GM23338 (cell line): ENCODE measurements at regions not wholly inside any gene's neighbourhood (a gene's known extent, or its start where the extent isn't known, plus 50 kb on each side); places are given as distances from the start of the nearest gene placed in this dataset.

Experiments used
- ATAC-seq: fragments of 200-7000 bp; cut with Tn5 transposase; 3 replicates; pipeline ENCODE4 v1.9.1; 2020
- DNase-seq: peaks from one replicate; pipeline ENCODE4 v3.0.0-alpha.2; 2015; ENCODE audit warnings: low spot score
- H2AFZ ChIP-seq: fragments of 200-600 bp; sonication (generic); 2 replicates; pipeline ENCODE4 v1.8.0; 2016; ENCODE audit warnings: antibody characterized with exemption, mild to moderate bottlenecking, moderate library complexity
- H3F3A ChIP-seq: fragments of 200-600 bp; sonication (generic); replicated peaks from 2 replicates; pipeline ENCODE4 v1.8.0; 2017; ENCODE audit warnings: antibody characterized with exemption, mixed run types, low read depth
- H3K27ac ChIP-seq: fragments of 200-600 bp; sonication (generic); 2 replicates; pipeline ENCODE4 v1.6.1; 2016; ENCODE audit warnings: low read depth
- H3K27me3 ChIP-seq: fragments of 200-600 bp; sonication (generic); 2 replicates; pipeline ENCODE4 v1.8.0; 2016; ENCODE audit warnings: mild to moderate bottlenecking, mixed run types, moderate library complexity; ENCODE audit not compliant: insufficient read depth
- H3K36me3 ChIP-seq: fragments of 200-600 bp; sonication (generic); 2 replicates; pipeline ENCODE4 v1.8.0; 2016; ENCODE audit warnings: mild to moderate bottlenecking; ENCODE audit not compliant: insufficient read depth
- H3K4me1 ChIP-seq: fragments of 200-600 bp; sonication (generic); 2 replicates; pipeline ENCODE4 v1.8.0; 2016; ENCODE audit warnings: mild to moderate bottlenecking, moderate library complexity; ENCODE audit not compliant: insufficient read depth
- H3K4me2 ChIP-seq: fragments of 200-600 bp; sonication (generic); 2 replicates; pipeline ENCODE4 v1.7.1; 2017; ENCODE audit warnings: mixed run types
- H3K4me3 ChIP-seq: fragments of 200-600 bp; sonication (generic); 2 replicates; pipeline ENCODE4 v1.6.1; 2016; ENCODE audit warnings: mixed run types
- H3K79me2 ChIP-seq: fragments of 200-600 bp; sonication (generic); replicated peaks from 2 replicates; pipeline ENCODE4 v1.8.0; 2017; ENCODE audit warnings: mild to moderate bottlenecking; ENCODE audit not compliant: insufficient read depth
- H3K9me2 ChIP-seq: fragments of 200-600 bp; sonication (generic); 2 replicates; pipeline ENCODE4 v1.8.0; 2017; ENCODE audit not compliant: insufficient read depth
- H4K20me1 ChIP-seq: fragments of 200-600 bp; sonication (generic); replicated peaks from 2 replicates; pipeline ENCODE4 v1.8.0; 2017; ENCODE audit warnings: mild to moderate bottlenecking; ENCODE audit not compliant: insufficient read depth
- H3K27ac Mint-ChIP-seq: 2 replicates; pipeline ENCODE4 v1.8.0; 2020; ENCODE audit warnings: inconsistent platforms, mild to moderate bottlenecking, moderate library complexity, mixed read lengths
- H3K27me3 Mint-ChIP-seq: 3 replicates; pipeline ENCODE4 v1.8.0; 2022; ENCODE audit warnings: low read depth, mild to moderate bottlenecking, moderate library complexity, mixed read lengths, inconsistent platforms; ENCODE audit not compliant: insufficient read depth, poor library complexity
- H3K36me3 Mint-ChIP-seq: 3 replicates; pipeline ENCODE4 v1.8.0; 2021; ENCODE audit warnings: low read depth, mild to moderate bottlenecking, inconsistent platforms, moderate library complexity, mixed read lengths
- H3K4me1 Mint-ChIP-seq: 3 replicates; pipeline ENCODE4 v1.8.0; 2020; ENCODE audit warnings: mild to moderate bottlenecking, inconsistent platforms, mixed read lengths
- H3K4me3 Mint-ChIP-seq: 3 replicates; pipeline ENCODE4 v1.8.0; 2021; ENCODE audit warnings: moderate library complexity, mild to moderate bottlenecking, inconsistent platforms, mixed read lengths
- H3K9me3 Mint-ChIP-seq: 3 replicates; pipeline ENCODE4 v1.8.0; 2020; ENCODE audit warnings: moderate library complexity, mild to moderate bottlenecking, inconsistent platforms, mixed read lengths
- CREB1 ChIP-seq: fragments of 250-450 bp; sonication (Bioruptor Pico); IDR thresholded peaks from 2 replicates; pipeline ENCODE4 v1.5.0; 2020; ENCODE audit warnings: low read depth, mild to moderate bottlenecking, moderate library complexity
- EZH2 ChIP-seq: fragments of 200-600 bp; sonication (generic); IDR thresholded peaks from one replicate; pipeline ENCODE4 v1.8.0; 2017; ENCODE audit warnings: antibody characterized with exemption, mild to moderate bottlenecking, low read depth; ENCODE audit not compliant: unreplicated experiment
- JUNB ChIP-seq: IDR thresholded peaks from one replicate; pipeline ENCODE4 v1.6.1; 2016; ENCODE audit warnings: antibody characterized with exemption; ENCODE audit not compliant: unreplicated experiment
- NANOG ChIP-seq: IDR thresholded peaks from 2 replicates; pipeline ENCODE4 v1.6.1; 2016; ENCODE audit warnings: antibody characterized with exemption, borderline replicate concordance
- STAT1 ChIP-seq: IDR thresholded peaks from one replicate; pipeline ENCODE4 v1.6.1; 2016; ENCODE audit warnings: antibody characterized with exemption; ENCODE audit not compliant: unreplicated experiment
- ZNF331 ChIP-seq: fragments of 250-450 bp; sonication (Bioruptor Pico); IDR thresholded peaks from 2 replicates; pipeline ENCODE4 v1.5.0; 2020; ENCODE audit warnings: low read depth, mild to moderate bottlenecking, moderate library complexity
- TF ChIP-seq, protein P1 (sequence below): IDR thresholded peaks from one replicate; pipeline ENCODE4 v1.6.1; 2018; ENCODE audit warnings: antibody characterized with exemption; ENCODE audit not compliant: unreplicated experiment
- TF ChIP-seq, protein P2 (sequence below), 2 experiments: fragments of 200-600 bp in 1 of 2; sonication (generic) in 1 of 2; conservative IDR thresholded peaks; 2 replicates each; pipeline versions ENCODE4 v1.5.1 to v1.6.1; 2016 to 2017; ENCODE audit warnings: antibody characterized with exemption in 2 of 2, low read depth in 2 of 2, mild to moderate bottlenecking in 2 of 2, moderate library complexity in 1 of 2
- TF ChIP-seq, protein P3 (sequence below): fragments of 250-450 bp; sonication (Bioruptor Pico); IDR thresholded peaks from 2 replicates; pipeline ENCODE4 v1.5.0; 2020; ENCODE audit warnings: mild to moderate bottlenecking, moderate library complexity

DNA sequence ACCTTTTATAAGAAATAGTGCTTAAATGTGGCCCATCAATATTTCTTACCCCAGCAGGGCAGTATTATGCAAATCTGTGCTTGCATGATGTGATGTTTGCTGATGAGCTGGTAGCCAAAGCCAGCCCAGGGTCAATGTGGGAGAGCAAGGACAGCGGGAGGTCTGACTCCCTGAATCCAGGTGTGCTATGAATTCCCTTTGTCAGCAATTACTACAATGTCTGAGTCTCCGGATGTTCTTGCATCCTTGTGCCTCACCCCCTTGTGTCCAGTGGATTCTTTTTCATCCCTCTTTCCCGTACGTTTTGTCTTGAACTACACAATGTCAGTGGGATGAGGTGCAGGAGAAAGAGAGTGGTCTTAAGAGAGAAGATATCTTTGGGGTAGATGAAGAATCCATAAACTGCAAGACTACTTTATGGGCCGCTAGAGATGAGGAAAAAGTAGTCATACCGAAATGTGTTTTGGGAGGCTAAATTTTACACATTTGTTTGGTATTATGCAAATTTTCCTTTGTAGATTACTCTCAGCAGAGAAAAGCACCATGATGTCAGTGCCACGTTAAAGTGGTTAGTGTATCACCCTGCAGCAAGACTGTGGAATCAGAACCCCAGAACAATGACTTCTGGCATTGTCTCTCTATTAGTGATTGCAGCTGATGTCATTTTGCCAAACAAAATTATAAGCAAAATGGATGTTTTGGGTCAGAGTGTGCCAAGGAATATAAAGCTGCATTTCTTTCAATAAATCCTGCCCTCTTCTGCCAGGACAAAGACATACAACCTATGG is 53.5 kb upstream of the TSHZ3 start:
- Mint-ChIP-seq H3K27me3 (peaks cover under 1% of the 10 kb centered on the region), H3K36me3 (0 out of 3 replicates have a peak, but pooled peaks cover 3% of the 10 kb centered on the region), H3K27ac (no peak overlapping the region), H3K4me1 (peaks cover 5% of the 10 kb centered on the region; the same call in 1 of the 3 replicates), H3K9me3 (no peaks in the 10 kb centered on the region; the same call in 2 of the 3 replicates), H3K4me3 (no peak overlapping the region)
- DNase-seq (no peak), ATAC-seq (no peak)
- Histone ChIP-seq H3K36me3 (no peaks in the 10 kb centered on the region), H3K27me3 (no peaks in the 10 kb centered on the region), H3K4me3 (no peak overlapping the region), H3K27ac (no peak overlapping the region), H3K79me2 (no peaks in the 10 kb centered on the region), H2AFZ (no peak overlapping the region), H3F3A (no peaks in the 10 kb centered on the region), H3K9me2 (peaks cover 18% of the 10 kb centered on the region), H3K4me1 (no peaks in the 10 kb centered on the region; the same call in 1 of the 2 replicates), H3K4me2 (no peak overlapping the region), H4K20me1 (no peaks in the 10 kb centered on the region)
- TF ChIP-seq EZH2 (no peak), STAT1 (no peak), CREB1 (CRISPR knock-in tag) (no peak), JUNB (no peak), NANOG (no peak), ZNF331 (CRISPR knock-in tag) (no peak)
- TF ChIP-seq, protein P1, sequence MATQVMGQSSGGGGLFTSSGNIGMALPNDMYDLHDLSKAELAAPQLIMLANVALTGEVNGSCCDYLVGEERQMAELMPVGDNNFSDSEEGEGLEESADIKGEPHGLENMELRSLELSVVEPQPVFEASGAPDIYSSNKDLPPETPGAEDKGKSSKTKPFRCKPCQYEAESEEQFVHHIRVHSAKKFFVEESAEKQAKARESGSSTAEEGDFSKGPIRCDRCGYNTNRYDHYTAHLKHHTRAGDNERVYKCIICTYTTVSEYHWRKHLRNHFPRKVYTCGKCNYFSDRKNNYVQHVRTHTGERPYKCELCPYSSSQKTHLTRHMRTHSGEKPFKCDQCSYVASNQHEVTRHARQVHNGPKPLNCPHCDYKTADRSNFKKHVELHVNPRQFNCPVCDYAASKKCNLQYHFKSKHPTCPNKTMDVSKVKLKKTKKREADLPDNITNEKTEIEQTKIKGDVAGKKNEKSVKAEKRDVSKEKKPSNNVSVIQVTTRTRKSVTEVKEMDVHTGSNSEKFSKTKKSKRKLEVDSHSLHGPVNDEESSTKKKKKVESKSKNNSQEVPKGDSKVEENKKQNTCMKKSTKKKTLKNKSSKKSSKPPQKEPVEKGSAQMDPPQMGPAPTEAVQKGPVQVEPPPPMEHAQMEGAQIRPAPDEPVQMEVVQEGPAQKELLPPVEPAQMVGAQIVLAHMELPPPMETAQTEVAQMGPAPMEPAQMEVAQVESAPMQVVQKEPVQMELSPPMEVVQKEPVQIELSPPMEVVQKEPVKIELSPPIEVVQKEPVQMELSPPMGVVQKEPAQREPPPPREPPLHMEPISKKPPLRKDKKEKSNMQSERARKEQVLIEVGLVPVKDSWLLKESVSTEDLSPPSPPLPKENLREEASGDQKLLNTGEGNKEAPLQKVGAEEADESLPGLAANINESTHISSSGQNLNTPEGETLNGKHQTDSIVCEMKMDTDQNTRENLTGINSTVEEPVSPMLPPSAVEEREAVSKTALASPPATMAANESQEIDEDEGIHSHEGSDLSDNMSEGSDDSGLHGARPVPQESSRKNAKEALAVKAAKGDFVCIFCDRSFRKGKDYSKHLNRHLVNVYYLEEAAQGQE, result no peak
- TF ChIP-seq, protein P2, sequence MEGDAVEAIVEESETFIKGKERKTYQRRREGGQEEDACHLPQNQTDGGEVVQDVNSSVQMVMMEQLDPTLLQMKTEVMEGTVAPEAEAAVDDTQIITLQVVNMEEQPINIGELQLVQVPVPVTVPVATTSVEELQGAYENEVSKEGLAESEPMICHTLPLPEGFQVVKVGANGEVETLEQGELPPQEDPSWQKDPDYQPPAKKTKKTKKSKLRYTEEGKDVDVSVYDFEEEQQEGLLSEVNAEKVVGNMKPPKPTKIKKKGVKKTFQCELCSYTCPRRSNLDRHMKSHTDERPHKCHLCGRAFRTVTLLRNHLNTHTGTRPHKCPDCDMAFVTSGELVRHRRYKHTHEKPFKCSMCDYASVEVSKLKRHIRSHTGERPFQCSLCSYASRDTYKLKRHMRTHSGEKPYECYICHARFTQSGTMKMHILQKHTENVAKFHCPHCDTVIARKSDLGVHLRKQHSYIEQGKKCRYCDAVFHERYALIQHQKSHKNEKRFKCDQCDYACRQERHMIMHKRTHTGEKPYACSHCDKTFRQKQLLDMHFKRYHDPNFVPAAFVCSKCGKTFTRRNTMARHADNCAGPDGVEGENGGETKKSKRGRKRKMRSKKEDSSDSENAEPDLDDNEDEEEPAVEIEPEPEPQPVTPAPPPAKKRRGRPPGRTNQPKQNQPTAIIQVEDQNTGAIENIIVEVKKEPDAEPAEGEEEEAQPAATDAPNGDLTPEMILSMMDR (conservative IDR thresholded peaks at IDR 0.05; ENCODE audit: low read depth in 2 of 2), result no peak
- TF ChIP-seq, protein P3, sequence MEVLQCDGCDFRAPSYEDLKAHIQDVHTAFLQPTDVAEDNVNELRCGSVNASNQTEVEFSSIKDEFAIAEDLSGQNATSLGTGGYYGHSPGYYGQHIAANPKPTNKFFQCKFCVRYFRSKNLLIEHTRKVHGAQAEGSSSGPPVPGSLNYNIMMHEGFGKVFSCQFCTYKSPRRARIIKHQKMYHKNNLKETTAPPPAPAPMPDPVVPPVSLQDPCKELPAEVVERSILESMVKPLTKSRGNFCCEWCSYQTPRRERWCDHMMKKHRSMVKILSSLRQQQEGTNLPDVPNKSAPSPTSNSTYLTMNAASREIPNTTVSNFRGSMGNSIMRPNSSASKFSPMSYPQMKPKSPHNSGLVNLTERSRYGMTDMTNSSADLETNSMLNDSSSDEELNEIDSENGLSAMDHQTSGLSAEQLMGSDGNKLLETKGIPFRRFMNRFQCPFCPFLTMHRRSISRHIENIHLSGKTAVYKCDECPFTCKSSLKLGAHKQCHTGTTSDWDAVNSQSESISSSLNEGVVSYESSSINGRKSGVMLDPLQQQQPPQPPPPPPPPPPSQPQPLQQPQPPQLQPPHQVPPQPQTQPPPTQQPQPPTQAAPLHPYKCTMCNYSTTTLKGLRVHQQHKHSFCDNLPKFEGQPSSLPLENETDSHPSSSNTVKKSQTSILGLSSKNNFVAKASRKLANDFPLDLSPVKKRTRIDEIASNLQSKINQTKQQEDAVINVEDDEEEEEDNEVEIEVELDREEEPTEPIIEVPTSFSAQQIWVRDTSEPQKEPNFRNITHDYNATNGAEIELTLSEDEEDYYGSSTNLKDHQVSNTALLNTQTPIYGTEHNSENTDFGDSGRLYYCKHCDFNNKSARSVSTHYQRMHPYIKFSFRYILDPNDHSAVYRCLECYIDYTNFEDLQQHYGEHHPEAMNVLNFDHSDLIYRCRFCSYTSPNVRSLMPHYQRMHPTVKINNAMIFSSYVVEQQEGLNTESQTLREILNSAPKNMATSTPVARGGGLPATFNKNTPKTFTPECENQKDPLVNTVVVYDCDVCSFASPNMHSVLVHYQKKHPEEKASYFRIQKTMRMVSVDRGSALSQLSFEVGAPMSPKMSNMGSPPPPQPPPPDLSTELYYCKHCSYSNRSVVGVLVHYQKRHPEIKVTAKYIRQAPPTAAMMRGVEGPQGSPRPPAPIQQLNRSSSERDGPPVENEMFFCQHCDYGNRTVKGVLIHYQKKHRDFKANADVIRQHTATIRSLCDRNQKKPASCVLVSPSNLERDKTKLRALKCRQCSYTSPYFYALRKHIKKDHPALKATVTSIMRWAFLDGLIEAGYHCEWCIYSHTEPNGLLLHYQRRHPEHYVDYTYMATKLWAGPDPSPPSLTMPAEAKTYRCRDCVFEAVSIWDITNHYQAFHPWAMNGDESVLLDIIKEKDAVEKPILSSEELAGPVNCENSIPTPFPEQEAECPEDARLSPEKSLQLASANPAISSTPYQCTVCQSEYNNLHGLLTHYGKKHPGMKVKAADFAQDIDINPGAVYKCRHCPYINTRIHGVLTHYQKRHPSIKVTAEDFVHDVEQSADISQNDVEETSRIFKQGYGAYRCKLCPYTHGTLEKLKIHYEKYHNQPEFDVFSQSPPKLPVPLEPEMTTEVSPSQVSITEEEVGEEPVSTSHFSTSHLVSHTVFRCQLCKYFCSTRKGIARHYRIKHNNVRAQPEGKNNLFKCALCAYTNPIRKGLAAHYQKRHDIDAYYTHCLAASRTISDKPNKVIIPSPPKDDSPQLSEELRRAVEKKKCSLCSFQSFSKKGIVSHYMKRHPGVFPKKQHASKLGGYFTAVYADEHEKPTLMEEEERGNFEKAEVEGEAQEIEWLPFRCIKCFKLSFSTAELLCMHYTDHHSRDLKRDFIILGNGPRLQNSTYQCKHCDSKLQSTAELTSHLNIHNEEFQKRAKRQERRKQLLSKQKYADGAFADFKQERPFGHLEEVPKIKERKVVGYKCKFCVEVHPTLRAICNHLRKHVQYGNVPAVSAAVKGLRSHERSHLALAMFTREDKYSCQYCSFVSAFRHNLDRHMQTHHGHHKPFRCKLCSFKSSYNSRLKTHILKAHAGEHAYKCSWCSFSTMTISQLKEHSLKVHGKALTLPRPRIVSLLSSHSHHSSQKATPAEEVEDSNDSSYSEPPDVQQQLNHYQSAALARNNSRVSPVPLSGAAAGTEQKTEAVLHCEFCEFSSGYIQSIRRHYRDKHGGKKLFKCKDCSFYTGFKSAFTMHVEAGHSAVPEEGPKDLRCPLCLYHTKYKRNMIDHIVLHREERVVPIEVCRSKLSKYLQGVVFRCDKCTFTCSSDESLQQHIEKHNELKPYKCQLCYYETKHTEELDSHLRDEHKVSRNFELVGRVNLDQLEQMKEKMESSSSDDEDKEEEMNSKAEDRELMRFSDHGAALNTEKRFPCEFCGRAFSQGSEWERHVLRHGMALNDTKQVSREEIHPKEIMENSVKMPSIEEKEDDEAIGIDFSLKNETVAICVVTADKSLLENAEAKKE (CRISPR knock-in tag), result no peak
